ENCODE measurements at regions not wholly inside any gene's neighbourhood (a gene's known extent, or its start where the extent isn't known, plus 50 kb on each side); places are given as distances from the start of the nearest gene placed in this dataset.
"Not testable (repeated sequence)": the region's sequence is repeated elsewhere in the genome, so short reads cannot be mapped to it uniquely, and the experiment has no call there.

- Mint-ChIP-seq H3K4me3 (no peak overlapping the region), H3K27me3 (ENCODE audit: low read depth in 3 of 3) (peaks cover 0 to 6% (median 5%) of the 10 kb centered on the region in 3 donors), H3K4me1 (no peaks in the 10 kb centered on the region), H3K9me3 (peaks cover 0 to 2% (median 0%) of the 10 kb centered on the region in 6 donors), H3K27ac (no peak overlapping the region), H3K36me3 (no peaks in the 10 kb centered on the region)
- DNase-seq = no peak
Measured at GRCh38 chr6:14224359-14225103, 107.0 kb downstream of the CD83 start.

DNA sequence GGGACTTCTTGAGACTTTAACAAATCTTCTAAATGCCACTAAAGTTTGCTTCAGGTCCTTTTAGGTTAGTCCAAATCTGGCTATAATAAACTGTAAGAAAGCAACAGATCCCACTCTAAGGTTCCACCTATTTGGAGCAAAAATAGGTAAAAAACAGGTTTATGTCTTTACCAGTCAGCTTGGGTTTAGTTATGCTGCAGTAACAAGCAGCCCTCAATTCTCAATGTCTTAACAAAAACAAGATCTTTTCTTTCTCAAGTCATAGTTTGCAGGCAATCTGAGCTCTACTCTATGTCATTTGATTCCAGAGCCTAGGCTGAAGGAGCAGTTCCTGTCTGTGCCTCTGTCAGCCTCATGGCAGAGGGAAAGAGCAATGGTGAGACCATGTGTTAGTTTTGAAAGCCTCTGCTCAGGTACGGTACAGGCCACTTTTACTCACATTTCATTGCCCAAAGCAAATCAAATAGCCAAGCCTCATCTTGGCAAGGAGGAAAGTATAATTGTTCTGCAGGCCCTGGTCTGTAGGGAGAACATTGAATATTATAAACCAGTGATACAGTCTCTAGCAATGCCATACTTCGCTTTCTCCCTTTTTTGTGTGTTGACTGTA lies 108.6 kb downstream of the CD83 start:
- Mint-ChIP-seq H3K36me3 (no peaks in the 10 kb centered on the region), H3K4me1 (no peaks in the 10 kb centered on the region), H3K4me3 (no peak overlapping the region), H3K27ac (no peak overlapping the region), H3K27me3 (ENCODE audit: low read depth in 3 of 3) (peaks cover 0 to 2% (median under 1%) of the 10 kb centered on the region in 3 donors), H3K9me3 (peaks cover 0 to 2% (median 0%) of the 10 kb centered on the region in 6 donors)
- no peak for DNase-seq

DNA sequence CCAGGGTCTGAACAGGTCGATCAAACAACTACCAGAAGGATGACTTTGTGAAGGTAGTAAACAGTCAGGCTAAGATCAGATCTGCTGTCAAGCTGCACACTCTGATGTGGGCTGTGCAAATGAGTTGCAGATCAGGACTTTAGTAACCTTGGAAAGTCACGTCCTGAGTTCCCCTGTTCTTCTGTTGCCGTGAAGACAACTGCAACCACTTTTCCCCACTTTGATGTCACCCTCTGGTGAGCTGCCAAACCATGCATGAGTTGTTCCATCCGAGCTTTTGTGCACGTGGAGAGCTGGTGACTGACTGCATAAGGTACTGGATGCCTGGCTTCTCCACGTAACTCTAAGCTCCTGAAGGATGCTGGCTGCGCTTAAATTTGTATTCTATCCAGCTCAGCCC lies 111.0 kb downstream of the CD83 start:
- no peak overlapping the region for H3K4me3 Mint-ChIP-seq
- H3K27ac Mint-ChIP-seq = no peak overlapping the region
- H3K9me3 Mint-ChIP-seq = peaks cover 0 to 2% (median 0%) of the 10 kb centered on the region in 6 donors
- peaks cover 0 to 5% (median 2%) of the 10 kb centered on the region in 3 donors for H3K27me3 Mint-ChIP-seq (ENCODE audit: low read depth in 3 of 3)
- no peak for DNase-seq
- no peaks in the 10 kb centered on the region for H3K36me3 Mint-ChIP-seq
- no peaks in the 10 kb centered on the region for H3K4me1 Mint-ChIP-seq

DNA sequence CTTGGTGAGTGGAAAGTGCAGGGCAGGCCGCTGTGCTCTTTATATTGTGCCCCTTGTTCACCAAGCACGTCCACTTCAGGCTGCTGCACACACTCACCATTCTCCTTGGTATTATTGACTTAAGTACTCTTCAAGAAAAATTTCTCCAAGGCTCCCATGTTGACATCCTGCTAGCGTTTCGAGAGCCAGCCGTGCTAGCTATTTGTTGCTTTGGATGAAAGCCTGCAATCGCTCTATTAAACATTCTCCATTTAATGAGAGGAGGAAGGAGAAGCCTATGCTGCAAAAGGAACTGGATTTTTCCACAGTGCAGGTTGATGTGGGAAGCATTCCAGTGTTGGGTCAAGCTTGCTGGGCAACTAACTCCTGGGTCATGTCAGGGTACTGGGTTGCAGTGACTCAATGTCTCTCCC lies 113.5 kb downstream of the CD83 start:
- H3K4me1 Mint-ChIP-seq = no peaks in the 10 kb centered on the region
- no peak overlapping the region for H3K27ac Mint-ChIP-seq
- no peaks in the 10 kb centered on the region for H3K36me3 Mint-ChIP-seq
- no peaks in the 10 kb centered on the region for H3K9me3 Mint-ChIP-seq
- peaks cover 0 to 5% (median 0%) of the 10 kb centered on the region in 3 donors for H3K27me3 Mint-ChIP-seq (ENCODE audit: low read depth in 3 of 3)
- DNase-seq = no peak
- no peak overlapping the region for H3K4me3 Mint-ChIP-seq

- no peaks in the 10 kb centered on the region for H3K9me3 Mint-ChIP-seq
- no peak overlapping the region for H3K4me3 Mint-ChIP-seq
- peaks cover 0 to 5% (median 3%) of the 10 kb centered on the region in 3 donors for H3K27me3 Mint-ChIP-seq (ENCODE audit: low read depth in 3 of 3)
- H3K4me1 Mint-ChIP-seq = no peaks in the 10 kb centered on the region
- no peak for DNase-seq
- H3K27ac Mint-ChIP-seq = no peak overlapping the region
- H3K36me3 Mint-ChIP-seq = no peaks in the 10 kb centered on the region
Measured at GRCh38 chr6:14231501-14232280, 114.1 kb downstream of the CD83 start.

DNA sequence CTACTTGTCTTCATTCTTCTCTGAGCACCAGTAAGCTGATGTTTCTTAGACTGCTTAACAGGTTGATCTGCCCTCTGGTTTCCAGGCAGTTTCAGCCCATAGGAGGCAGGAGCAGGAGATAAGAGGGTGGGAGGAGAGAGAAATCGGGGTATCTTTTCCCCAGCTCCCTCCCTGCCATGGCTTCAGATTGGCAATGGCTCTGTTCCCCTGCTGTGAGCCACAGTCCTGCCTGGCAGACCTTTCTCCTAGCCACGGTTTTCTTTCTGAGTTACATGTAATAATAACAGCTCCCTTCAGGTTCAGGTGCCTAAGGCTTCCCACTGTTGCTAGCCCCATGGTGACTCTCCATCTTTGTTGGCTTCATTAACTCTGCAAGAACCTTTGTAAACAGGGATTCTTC lies 115.3 kb downstream of the CD83 start:
- Mint-ChIP-seq H3K9me3 (no peaks in the 10 kb centered on the region), H3K4me1 (no peaks in the 10 kb centered on the region), H3K27me3 (ENCODE audit: low read depth in 3 of 3) (peaks cover 0 to 5% (median 3%) of the 10 kb centered on the region in 3 donors), H3K4me3 (no peak overlapping the region), H3K27ac (no peak overlapping the region), H3K36me3 (no peaks in the 10 kb centered on the region)
- DNase-seq = no peak

- Mint-ChIP-seq H3K27me3 (ENCODE audit: low read depth in 3 of 3) (peaks cover 0 to 5% (median 4%) of the 10 kb centered on the region in 3 donors), H3K36me3 (no peaks in the 10 kb centered on the region), H3K4me3 (no peak overlapping the region), H3K27ac (no peak overlapping the region), H3K9me3 (no peaks in the 10 kb centered on the region), H3K4me1 (peaks cover under 1 to 5% of the 10 kb centered on the region in 2 donors)
- DNase-seq = no peak
Measured at GRCh38 chr6:14235653-14236356, 118.2 kb downstream of the CD83 start.

DNA sequence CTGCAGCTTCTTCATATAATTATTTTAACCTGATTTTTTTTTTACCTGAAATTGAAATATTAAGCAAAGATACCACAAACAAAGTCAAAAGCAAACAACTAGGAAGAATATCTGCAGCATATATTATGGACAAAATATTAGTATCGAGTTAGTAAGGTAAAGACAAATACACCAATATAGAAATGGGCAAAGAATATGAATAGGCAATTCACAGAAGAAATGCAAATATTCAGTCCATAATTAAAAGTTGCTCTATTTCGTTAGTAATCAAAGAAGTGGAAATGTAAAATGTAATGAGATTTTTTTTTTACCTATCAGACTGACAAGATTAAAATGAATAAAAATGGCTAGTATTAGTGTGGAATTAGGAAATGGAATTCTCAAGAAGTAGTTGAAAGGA lies 121.5 kb downstream of the CD83 start:
- H3K36me3 Mint-ChIP-seq = no peaks in the 10 kb centered on the region
- H3K9me3 Mint-ChIP-seq = no peaks in the 10 kb centered on the region
- peaks cover 14 to 20% of the 10 kb centered on the region in 2 donors for H3K4me1 Mint-ChIP-seq
- peaks cover 0 to 4% (median 2%) of the 10 kb centered on the region in 3 donors for H3K27me3 Mint-ChIP-seq (ENCODE audit: low read depth in 3 of 3)
- H3K27ac Mint-ChIP-seq = no peak overlapping the region
- DNase-seq = no peak
- H3K4me3 Mint-ChIP-seq = no peak overlapping the region

GRCh38 chr6:14240411-14241166 lies 123.0 kb downstream of the CD83 start:
- Mint-ChIP-seq H3K27me3 (ENCODE audit: low read depth in 3 of 3) (peaks cover 0 to 4% (median 2%) of the 10 kb centered on the region in 3 donors), H3K4me3 (peak overlapping the region in 3 of 5 donors; percentile 5 to 32 (median 23)), H3K36me3 (no peaks in the 10 kb centered on the region), H3K4me1 (peaks cover 14 to 20% of the 10 kb centered on the region in 2 donors), H3K9me3 (no peaks in the 10 kb centered on the region), H3K27ac (peak overlapping the region in 2 of 6 donors; percentile 3 to 17)
- DNase-seq = no peak

GRCh38 chr6:14241255-14242070 lies 123.9 kb downstream of the CD83 start:
- peak in 2 of 3 donors; percentile 3 to 4 for DNase-seq
- H3K27me3 Mint-ChIP-seq (ENCODE audit: low read depth in 3 of 3) = peaks cover 0 to 4% (median 2%) of the 10 kb centered on the region in 3 donors
- no peaks in the 10 kb centered on the region for H3K36me3 Mint-ChIP-seq
- H3K4me1 Mint-ChIP-seq = peaks cover 14 to 20% of the 10 kb centered on the region in 2 donors
- peak overlapping the region in 2 of 6 donors; percentile 3 to 17 for H3K27ac Mint-ChIP-seq
- no peaks in the 10 kb centered on the region for H3K9me3 Mint-ChIP-seq
- H3K4me3 Mint-ChIP-seq = peak overlapping the region in 3 of 5 donors; percentile 5 to 32 (median 23)

DNA sequence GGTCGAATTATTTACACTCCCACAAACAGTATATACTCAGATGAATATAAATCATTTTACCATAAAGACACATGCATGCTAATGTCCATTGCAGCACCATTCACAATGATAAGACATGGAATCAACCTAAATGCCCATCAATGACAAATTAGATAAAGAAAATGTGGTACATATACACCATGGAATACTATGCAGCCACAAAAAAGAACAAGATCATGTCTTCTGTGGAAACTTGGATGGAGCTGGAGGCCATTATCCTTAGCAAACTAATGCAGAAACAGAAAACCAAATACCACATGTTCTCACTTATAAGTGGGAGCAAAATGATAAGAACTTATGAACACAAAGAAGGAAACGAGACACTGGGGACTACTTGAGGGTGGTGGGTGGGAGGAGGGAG lies 125.3 kb downstream of the CD83 start:
- peaks cover 14 to 20% of the 10 kb centered on the region in 2 donors for H3K4me1 Mint-ChIP-seq
- DNase-seq; H3K9me3 Mint-ChIP-seq; H3K36me3 Mint-ChIP-seq; H3K4me3 Mint-ChIP-seq; H3K27ac Mint-ChIP-seq; H3K27me3 Mint-ChIP-seq (ENCODE audit: low read depth in 3 of 3): not testable (repeated sequence)

- peaks cover 14 to 20% of the 10 kb centered on the region in 2 donors for H3K4me1 Mint-ChIP-seq
- H3K36me3 Mint-ChIP-seq = no peaks in the 10 kb centered on the region
- H3K27me3 Mint-ChIP-seq (ENCODE audit: low read depth in 3 of 3) = peaks cover 0 to 2% (median 1%) of the 10 kb centered on the region in 3 donors
- H3K27ac Mint-ChIP-seq = no peak overlapping the region
- H3K4me3 Mint-ChIP-seq = no peak overlapping the region
- H3K9me3 Mint-ChIP-seq = no peaks in the 10 kb centered on the region
- no peak for DNase-seq
Measured at GRCh38 chr6:14243597-14243996, 126.0 kb downstream of the CD83 start.

Data from immature natural killer cell (primary cell).